GM21576 (cell line): ENCODE measurements at regions not wholly inside any gene's neighbourhood (a gene's known extent, or its start where the extent isn't known, plus 50 kb on each side); places are given as distances from the start of the nearest gene placed in this dataset.
"Not testable (repeated sequence)": the region's sequence is repeated elsewhere in the genome, so short reads cannot be mapped to it uniquely, and the experiment has no call there.

Experiments used
- ATAC-seq: cut with Tn5 transposase; IDR thresholded peaks from one replicate; pipeline ENCODE4 v1.9.1; 2021; ENCODE audit warnings: mild to moderate bottlenecking, moderate library complexity; ENCODE audit not compliant: unreplicated experiment

- ATAC-seq: no peak
Measured at GRCh38 chr3:164470471-164470870, 607.8 kb downstream of the SI start.

- ATAC-seq: no peak
Measured at GRCh38 chr3:164468055-164468454, 610.2 kb downstream of the SI start.

GRCh38 chr3:164467007-164467406, 611.3 kb downstream of the SI start:
- no peak for ATAC-seq

- ATAC-seq: no peak
Measured at GRCh38 chr3:164465172-164465571, 613.1 kb downstream of the SI start.

- no peak for ATAC-seq
Measured at GRCh38 chr3:164460851-164461250, 617.4 kb downstream of the SI start.

- ATAC-seq: no peak
Measured at GRCh38 chr3:164459521-164460151, 618.7 kb downstream of the SI start.

GRCh38 chr3:164458986-164459385, 619.3 kb downstream of the SI start:
- ATAC-seq: no peak

- ATAC-seq: no peak
Measured at GRCh38 chr3:164453714-164454113, 624.6 kb downstream of the SI start.

GRCh38 chr3:164452707-164453106, 625.6 kb downstream of the SI start:
- no peak for ATAC-seq

- no peak for ATAC-seq
Measured at GRCh38 chr3:164451072-164451910, 627.0 kb downstream of the SI start.

- ATAC-seq: no peak
Measured at GRCh38 chr3:164450276-164450905, 627.9 kb downstream of the SI start.

GRCh38 chr3:164419220-164419619, 659.1 kb downstream of the SI start:
- no peak for ATAC-seq

GRCh38 chr3:164418414-164418813, 659.9 kb downstream of the SI start:
- no peak for ATAC-seq

GRCh38 chr3:164417955-164418354, 660.3 kb downstream of the SI start:
- ATAC-seq: no peak

GRCh38 chr3:164416491-164417222, 661.6 kb downstream of the SI start:
- ATAC-seq: no peak

- ATAC-seq: no peak
Measured at GRCh38 chr3:164408326-164408725, 670.0 kb downstream of the SI start.

GRCh38 chr3:164407111-164407510, 671.2 kb downstream of the SI start:
- no peak for ATAC-seq

GRCh38 chr3:164406281-164406680, 672.0 kb downstream of the SI start:
- no peak for ATAC-seq

- no peak for ATAC-seq
Measured at GRCh38 chr3:164401923-164402322, 676.4 kb downstream of the SI start.

GRCh38 chr3:164401440-164401839, 676.9 kb downstream of the SI start:
- ATAC-seq: not testable (repeated sequence)

GRCh38 chr3:164397462-164397861, 680.8 kb downstream of the SI start:
- no peak for ATAC-seq
